HUES6 (cell line): ENCODE measurements at regions not wholly inside any gene's neighbourhood (a gene's known extent, or its start where the extent isn't known, plus 50 kb on each side); places are given as distances from the start of the nearest gene placed in this dataset.

Experiments
- H3K27ac ChIP-seq: 2 replicates; pipeline ENCODE4 v1.7.0; 2013; ENCODE audit warnings: low read depth, mild to moderate bottlenecking, low read length, inconsistent platforms
- H3K27me3 ChIP-seq: 2 replicates; pipeline ENCODE4 v1.6.1; 2013; ENCODE audit warnings: low read length; ENCODE audit not compliant: control insufficient read depth, insufficient read depth
- H3K36me3 ChIP-seq: 2 replicates; pipeline ENCODE4 v1.6.1; 2013; ENCODE audit warnings: low read length; ENCODE audit not compliant: control insufficient read depth, insufficient read depth
- H3K4me1 ChIP-seq: 2 replicates; pipeline ENCODE4 v1.6.1; 2013; ENCODE audit warnings: low read length; ENCODE audit not compliant: control insufficient read depth, insufficient read depth
- H3K4me3 ChIP-seq: 2 replicates; pipeline ENCODE4 v1.5.1; 2013; ENCODE audit warnings: low read depth, low read length
- H3K9ac ChIP-seq: one replicate; pipeline ENCODE4 v1.6.1; 2013; ENCODE audit warnings: mild to moderate bottlenecking, low read length
- H3K9me3 ChIP-seq: 2 replicates; pipeline ENCODE4 v1.6.1; 2013; ENCODE audit warnings: low read depth, low read length; ENCODE audit not compliant: control insufficient read depth, insufficient read depth

DNA sequence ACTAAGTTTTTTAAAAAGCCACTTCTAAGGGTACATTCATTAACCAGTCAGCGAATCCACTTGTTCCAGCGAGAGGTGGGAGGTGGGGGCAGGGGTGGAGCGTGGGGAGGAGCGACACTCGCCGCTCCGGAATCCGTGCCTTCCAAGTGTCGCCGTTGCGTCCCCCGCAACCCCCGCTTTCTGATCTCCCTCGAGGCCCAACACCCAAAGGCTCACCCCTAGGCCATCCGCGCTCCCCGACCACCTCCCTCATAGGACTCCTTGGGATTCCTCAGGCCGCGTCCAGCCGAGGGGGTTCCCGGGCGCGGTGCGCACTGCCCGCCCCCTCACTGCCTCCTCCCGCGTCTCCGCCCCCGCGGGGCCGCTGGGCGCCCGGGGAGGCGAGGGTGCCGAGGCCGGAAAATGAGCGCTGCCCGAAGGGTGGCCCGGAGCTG lies 108.1 kb upstream of the STOX2 start:
- H3K9ac ChIP-seq = no peak overlapping the region
- peak overlapping the region; percentile 79 for H3K4me3 ChIP-seq

DNA sequence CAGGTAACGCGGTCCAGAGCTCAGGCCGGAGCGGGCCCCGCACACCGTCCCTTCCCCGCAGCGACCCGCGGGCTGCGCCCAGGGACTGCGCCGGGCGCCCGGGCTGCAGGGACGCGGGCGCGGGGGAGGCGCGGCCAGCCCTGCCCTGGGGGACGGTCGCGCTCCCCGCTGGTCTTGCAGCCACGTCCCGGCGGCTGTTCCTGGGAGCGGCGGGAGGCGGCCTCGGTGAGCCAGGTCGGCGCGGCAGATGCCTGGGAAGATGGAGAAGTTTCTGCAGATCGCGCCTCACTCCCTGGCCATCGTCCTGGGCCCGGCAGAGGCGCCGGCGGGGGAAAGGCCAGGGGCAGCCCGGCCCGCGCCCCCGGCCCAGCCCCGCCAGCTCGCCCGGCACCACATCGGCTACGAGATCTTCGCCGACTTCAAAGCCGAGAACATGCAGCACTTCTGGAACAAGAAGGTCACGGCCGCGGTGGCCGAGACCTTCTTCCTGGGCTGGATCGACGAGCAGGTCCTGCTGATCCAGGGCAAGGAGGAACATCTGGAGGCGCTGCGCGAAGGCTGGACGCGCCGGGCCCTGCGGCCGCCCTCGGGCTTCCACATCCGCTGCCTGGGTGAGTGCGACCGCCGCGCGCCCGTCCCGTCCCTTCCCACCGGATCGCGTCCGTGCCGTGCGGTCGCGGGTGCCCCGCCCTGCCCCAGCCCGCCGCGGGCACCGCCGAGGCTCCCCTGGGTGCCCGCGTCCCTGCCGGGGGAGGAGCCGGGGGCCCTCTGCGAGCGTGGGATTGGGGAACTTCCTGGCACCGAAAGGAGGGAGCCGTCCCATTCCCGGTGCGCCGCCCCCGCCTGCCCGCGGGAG lies 107.4 kb upstream of the STOX2 start:
- Histone ChIP-seq H3K27ac (no peak overlapping the region), H3K4me1 (peaks cover 32% of the 10 kb centered on the region), H3K9ac (peak overlapping the region; percentile 12), H3K36me3 (no peaks in the 10 kb centered on the region), H3K27me3 (peaks cover 65% of the 10 kb centered on the region), H3K9me3 (peaks cover 23% of the 10 kb centered on the region), H3K4me3 (peak overlapping the region; percentile 79)

More for the DNA sequence above, 108.1 kb upstream of the STOX2 start:
- no peaks in the 10 kb centered on the region for H3K36me3 ChIP-seq
- peaks cover 32% of the 10 kb centered on the region for H3K4me1 ChIP-seq
- no peak overlapping the region for H3K27ac ChIP-seq
- H3K9me3 ChIP-seq = peaks cover 29% of the 10 kb centered on the region
- H3K27me3 ChIP-seq = peaks cover 65% of the 10 kb centered on the region

DNA sequence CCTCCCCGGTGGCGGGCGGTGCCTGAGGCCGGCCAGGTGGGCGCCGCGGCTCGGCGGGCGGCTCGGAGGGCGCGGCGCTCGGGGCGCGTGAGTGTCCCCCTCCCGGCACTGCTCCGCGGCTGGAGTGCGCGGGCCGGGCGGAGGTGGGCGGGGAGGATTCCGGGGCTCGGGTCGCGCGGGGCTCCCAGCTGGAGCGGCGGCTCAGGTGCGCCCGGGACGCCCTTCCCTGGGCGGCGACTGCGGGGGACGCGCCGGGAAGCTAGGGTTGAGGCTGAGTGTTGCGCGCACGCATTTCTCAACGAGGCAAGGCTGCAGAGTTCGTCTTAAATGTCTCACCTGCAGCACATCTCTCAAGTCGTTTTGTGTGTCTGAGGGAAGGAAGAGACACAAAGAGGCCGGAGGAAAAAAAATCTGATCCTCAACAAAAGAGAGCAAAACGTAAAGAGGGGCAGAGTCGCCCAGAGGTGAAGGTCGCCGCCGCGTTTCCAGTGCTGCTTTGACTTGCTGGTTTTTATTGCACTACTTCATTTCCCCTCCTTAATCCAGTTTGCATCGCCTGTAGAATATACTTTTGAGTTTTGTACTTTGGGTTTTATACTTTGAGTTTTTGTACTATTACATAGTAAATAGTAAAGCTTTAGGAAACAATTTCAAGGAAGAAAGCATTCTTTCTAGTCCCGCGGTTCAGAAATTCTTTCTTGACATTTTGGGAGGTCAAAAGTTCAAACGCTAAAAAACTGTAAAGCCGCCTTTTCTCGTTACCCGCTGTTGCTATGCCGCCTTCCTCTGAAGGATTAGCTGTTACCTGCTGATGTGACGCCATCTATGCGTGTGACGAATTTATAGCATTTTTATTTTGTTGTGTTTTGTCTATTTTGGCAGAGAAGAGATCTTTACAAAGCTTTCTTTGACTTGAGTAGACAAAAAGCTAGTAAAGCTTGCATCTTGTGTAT lies 106.5 kb upstream of the STOX2 start:
- no peak overlapping the region for H3K27ac ChIP-seq
- H3K36me3 ChIP-seq = no peaks in the 10 kb centered on the region
- peaks cover 32% of the 10 kb centered on the region for H3K4me1 ChIP-seq
- H3K27me3 ChIP-seq = peaks cover 65% of the 10 kb centered on the region
- no peak overlapping the region for H3K9ac ChIP-seq
- peak overlapping the region; percentile 79 for H3K4me3 ChIP-seq
- peaks cover 17% of the 10 kb centered on the region; the same call in 1 of the 2 replicates for H3K9me3 ChIP-seq

DNA sequence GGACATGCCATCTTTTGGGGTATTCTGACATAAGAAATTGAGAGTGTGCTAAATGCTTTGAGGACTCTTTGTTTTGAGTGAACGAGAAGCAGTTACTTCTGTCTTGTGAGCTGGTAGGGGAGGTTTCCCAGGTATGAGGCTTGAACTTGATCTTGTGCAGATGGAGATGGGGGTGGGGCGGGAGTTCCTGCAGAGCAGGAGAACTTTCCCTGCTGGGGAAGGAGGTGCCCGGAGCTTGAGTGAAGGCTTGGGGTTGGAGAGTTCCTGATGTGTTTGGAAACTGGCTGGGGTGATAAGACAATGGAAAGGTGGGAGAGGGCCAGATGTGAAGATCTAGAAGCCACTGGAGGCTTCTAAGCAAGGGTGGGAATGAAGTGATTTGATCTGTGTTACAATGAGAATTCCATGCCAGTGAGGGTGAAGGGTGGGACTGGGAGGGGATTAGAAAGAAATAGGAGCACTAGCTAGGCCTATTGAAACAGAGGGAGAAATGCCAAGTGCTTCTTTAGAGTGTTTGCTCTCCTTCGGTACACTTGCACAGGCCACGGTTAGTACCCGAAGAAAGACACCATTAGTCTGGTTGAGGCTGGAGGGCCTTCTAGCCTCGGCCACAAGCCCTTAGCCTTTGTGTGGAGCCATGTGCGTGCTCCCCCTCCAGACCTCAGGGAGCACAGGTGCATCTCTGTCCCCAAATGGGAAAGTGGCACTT lies 103.5 kb upstream of the STOX2 start:
- Histone ChIP-seq H3K27ac (no peak overlapping the region), H3K4me3 (no peak overlapping the region), H3K9ac (no peak overlapping the region), H3K27me3 (peaks cover 54% of the 10 kb centered on the region), H3K4me1 (peaks cover 32% of the 10 kb centered on the region), H3K9me3 (0 out of 2 replicates have a peak, but pooled peaks cover 3% of the 10 kb centered on the region), H3K36me3 (no peaks in the 10 kb centered on the region)

DNA sequence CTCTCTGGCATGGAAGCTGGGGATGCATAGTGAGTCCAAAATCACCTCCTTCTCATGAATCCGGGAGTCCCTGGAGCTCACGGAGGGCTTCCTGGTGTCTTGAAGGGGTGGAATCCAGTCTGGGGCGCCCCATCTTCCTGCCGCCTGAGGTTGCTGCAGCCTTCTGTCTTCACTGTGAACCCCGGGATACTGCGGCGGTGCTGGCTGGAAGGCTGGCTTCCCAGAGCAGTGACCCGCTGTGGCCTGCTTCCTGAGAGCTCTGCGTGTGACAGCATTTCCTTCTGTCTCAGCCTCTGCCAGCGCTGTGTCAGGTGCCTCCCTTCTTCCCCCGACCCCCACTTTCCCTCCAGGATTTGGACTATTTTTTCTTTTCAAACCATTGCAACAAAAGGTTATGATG lies 98.8 kb upstream of the STOX2 start:
- Histone ChIP-seq H3K27ac (no peak overlapping the region), H3K9me3 (peaks cover 3% of the 10 kb centered on the region; the same call in 1 of the 2 replicates), H3K9ac (no peak overlapping the region), H3K4me1 (peaks cover 12% of the 10 kb centered on the region), H3K27me3 (peaks cover 7% of the 10 kb centered on the region), H3K4me3 (no peak overlapping the region), H3K36me3 (no peaks in the 10 kb centered on the region)

DNA sequence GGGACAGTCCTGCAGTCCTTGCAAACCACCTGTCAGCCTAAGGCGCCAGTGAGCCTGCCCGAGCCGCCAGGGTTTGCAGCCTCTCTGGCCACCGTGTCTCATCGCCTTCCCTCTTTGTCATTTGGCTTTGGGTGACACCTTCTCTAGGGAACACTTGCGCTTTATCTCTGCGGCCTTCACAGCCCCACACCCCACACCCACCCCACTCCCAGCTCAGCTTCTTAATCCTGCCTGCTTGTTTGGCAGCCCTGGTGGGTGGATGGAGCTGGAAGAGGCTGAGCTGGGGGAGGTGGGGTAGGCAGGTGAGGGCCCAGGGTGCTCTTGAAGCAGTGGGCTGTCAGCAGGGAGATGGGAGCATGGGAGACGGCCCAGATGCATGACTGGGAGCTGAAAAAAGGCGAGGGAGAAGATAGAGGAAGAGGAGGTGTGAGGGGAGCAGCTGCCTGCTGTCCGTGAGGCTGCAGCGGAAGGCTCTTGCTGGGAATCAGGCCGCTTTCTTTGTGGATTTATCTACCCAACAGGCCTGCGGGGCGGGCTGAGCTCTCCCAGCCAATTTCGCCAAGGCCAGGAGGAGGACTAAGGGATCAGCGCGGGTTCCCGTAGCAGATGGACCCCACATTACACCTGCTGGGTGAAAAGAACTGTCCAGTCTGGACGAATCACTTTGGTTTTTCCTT lies 97.5 kb upstream of the STOX2 start:
- Histone ChIP-seq H3K4me3 (no peak overlapping the region), H3K27ac (no peak overlapping the region), H3K9ac (no peak overlapping the region), H3K27me3 (no peaks in the 10 kb centered on the region), H3K36me3 (no peaks in the 10 kb centered on the region), H3K9me3 (peaks cover 3% of the 10 kb centered on the region; the same call in 1 of the 2 replicates), H3K4me1 (0 out of 2 replicates have a peak, but pooled peaks cover 5% of the 10 kb centered on the region)

DNA sequence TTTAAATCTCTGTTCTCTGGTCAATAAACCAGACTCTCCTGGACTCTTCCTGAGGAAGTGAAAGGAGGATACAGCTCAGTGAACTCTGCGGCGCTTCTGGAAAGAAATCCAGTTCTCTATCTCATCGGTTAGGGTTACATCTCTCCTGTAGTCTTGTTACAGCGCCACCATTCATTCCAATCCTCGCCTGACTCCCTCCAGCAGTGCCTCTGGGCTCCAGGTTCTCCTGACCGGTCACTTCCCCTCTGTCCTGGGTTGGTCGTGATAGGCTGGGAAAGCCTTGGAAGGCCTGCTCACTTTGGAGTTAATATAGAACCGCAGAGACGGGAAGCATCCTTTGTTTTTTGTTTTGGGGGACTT lies 97.0 kb upstream of the STOX2 start:
- Histone ChIP-seq H3K9ac (no peak overlapping the region), H3K27ac (no peak overlapping the region), H3K9me3 (no peaks in the 10 kb centered on the region; the same call in 1 of the 2 replicates), H3K36me3 (no peaks in the 10 kb centered on the region), H3K27me3 (no peaks in the 10 kb centered on the region), H3K4me1 (0 out of 2 replicates have a peak, but pooled peaks cover 5% of the 10 kb centered on the region), H3K4me3 (no peak overlapping the region)

DNA sequence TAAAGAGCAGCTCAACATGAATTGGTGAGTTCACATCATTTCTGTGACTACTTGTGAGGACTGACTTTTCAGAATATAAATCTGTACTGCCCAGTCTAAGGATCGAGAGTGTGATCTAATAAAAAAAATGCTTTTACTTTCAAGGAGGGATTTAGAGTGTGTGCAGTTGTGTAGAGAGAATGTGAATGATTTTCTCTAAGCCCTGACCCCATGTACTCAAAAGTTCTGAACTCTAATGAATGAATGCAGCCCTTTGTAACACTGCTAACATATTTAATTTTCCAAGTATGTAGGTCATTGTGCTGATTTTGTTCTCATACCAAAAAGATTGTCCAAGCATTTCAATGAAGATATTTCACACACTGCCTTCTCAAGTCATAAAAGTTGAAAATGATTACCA lies 92.5 kb upstream of the STOX2 start:
- Histone ChIP-seq H3K4me1 (0 out of 2 replicates have a peak, but pooled peaks cover 4% of the 10 kb centered on the region), H3K4me3 (no peak overlapping the region), H3K36me3 (no peaks in the 10 kb centered on the region), H3K9ac (no peak overlapping the region), H3K27ac (no peak overlapping the region), H3K9me3 (peaks cover 3% of the 10 kb centered on the region; the same call in 1 of the 2 replicates), H3K27me3 (no peaks in the 10 kb centered on the region)

DNA sequence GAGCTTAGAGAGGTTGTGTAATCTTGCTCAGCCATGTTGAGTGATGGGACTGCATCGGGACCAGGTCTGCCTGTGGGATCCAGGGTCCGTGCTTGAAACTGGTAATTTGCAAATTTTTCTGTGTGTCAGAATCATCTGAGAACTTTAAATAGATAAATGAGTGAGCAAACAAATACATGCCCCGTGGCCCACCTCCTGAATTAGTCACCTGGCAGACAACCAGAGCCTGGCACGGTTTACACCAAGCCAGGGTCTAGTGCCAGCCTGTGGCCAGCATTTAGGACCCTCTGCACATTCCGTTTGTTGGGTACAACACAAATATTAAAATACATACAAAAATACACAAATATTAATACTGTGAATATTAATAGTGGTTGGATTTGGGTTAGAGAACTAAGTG lies 90.6 kb upstream of the STOX2 start:
- H3K27me3 ChIP-seq = no peaks in the 10 kb centered on the region
- H3K4me1 ChIP-seq = no peaks in the 10 kb centered on the region
- no peak overlapping the region for H3K27ac ChIP-seq

DNA sequence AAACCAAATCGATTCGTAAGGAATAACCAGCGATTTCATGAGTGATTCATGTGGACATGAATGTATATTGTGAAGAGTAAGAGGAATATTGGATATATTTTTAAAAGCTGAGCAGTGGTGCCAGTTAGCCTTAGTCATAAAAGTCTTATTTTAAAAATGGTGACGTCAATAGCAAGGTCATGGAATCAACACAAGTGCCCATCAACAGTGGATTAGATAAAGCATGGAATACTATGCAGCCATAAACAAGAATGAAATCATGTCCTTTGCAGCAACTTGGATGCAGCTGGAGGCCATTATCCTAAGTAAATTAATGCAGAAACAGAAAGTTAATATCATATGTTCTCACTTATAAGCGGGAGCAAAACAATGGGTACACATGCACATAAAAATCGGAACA lies 89.0 kb upstream of the STOX2 start:
- H3K4me3 ChIP-seq = no peak overlapping the region

More for the DNA sequence above, 90.6 kb upstream of the STOX2 start:
- Histone ChIP-seq H3K9ac (no peak overlapping the region), H3K9me3 (peaks cover 3% of the 10 kb centered on the region; the same call in 1 of the 2 replicates), H3K36me3 (no peaks in the 10 kb centered on the region), H3K4me3 (no peak overlapping the region)

More for the DNA sequence above, 89.0 kb upstream of the STOX2 start:
- Histone ChIP-seq H3K27me3 (no peaks in the 10 kb centered on the region), H3K4me1 (no peaks in the 10 kb centered on the region), H3K36me3 (no peaks in the 10 kb centered on the region), H3K9ac (no peak overlapping the region), H3K9me3 (0 out of 2 replicates have a peak, but pooled peaks cover 3% of the 10 kb centered on the region), H3K27ac (no peak overlapping the region)
